Esophagus muscularis mucosa (tissue), 4 donors: ENCODE measurements at regions not wholly inside any gene's neighbourhood (a gene's known extent, or its start where the extent isn't known, plus 50 kb on each side); places are given as distances from the start of the nearest gene placed in this dataset.

Experiments
- DNase-seq: peaks from one replicate; pipeline ENCODE4 v3.0.0-alpha.2; 2017; ENCODE audit errors: extremely low spot score
- H3K27ac ChIP-seq, 4 donors: fragments of 200-600 bp; sonication (generic); replicated peaks in 1 of 4; 1 replicate in 3 of 4; 2 replicates in 1 of 4; pipeline ENCODE4 v1.5.1; 2016 to 2019; ENCODE audit warnings: mild to moderate bottlenecking in 1 of 4
- H3K27me3 ChIP-seq, 4 donors: fragments of 200-600 bp; sonication (generic); one replicate each; pipeline versions ENCODE4 v1.5.1 to v1.6.0; 2016 to 2019
- H3K36me3 ChIP-seq, 4 donors: fragments of 200-600 bp; sonication (generic); one replicate each; pipeline ENCODE4 v1.5.1; 2016 to 2019
- H3K4me1 ChIP-seq, 4 donors: fragments of 200-600 bp; sonication (generic); one replicate each; pipeline ENCODE4 v1.5.1; 2016 to 2019
- H3K4me3 ChIP-seq, 4 donors: fragments of 200-600 bp; sonication (generic); 1 replicate in 2 of 4; 2 replicates in 2 of 4; pipeline ENCODE4 v1.5.1; 2016 to 2019; ENCODE audit warnings: mild to moderate bottlenecking in 4 of 4, moderate library complexity in 1 of 4
- H3K9me3 ChIP-seq, 4 donors: fragments of 200-600 bp; sonication (generic); 1 replicate in 3 of 4; 2 replicates in 1 of 4; pipeline ENCODE4 v1.5.1; 2016 to 2019
- CTCF ChIP-seq, 3 experiments: fragments of 200-600 bp in 2 of 3; fragments of 450-650 bp in 1 of 3; sonication (generic) in 2 of 3; IDR thresholded peaks; one replicate each; pipeline ENCODE4 v1.5.1; 2017 to 2019; ENCODE audit warnings: antibody characterized with exemption in 3 of 3, mild to moderate bottlenecking in 2 of 3, moderate library complexity in 1 of 3
- EP300 ChIP-seq: sonication (generic); formaldehyde crosslinking; IDR thresholded peaks from one replicate; pipeline ENCODE4 v1.6.1; 2017; ENCODE audit warnings: antibody characterized with exemption
- POLR2A ChIP-seq: fragments of 450-650 bp; IDR thresholded peaks from one replicate; pipeline ENCODE4 v1.6.1; 2017; ENCODE audit warnings: antibody characterized with exemption, moderate library complexity, mild to moderate bottlenecking, low read depth
- POLR2AphosphoS5 ChIP-seq, 2 donors: sonication (generic); formaldehyde crosslinking; IDR thresholded peaks; one replicate each; pipeline ENCODE4 v1.6.1; 2017; ENCODE audit warnings: antibody characterized with exemption in 2 of 2
- WGBS: methylation state at CpG from one replicate; pipeline ENCODE4 v1.1.5; 2018; 5-methylcytosine and 5-hydroxymethylcytosine counted together
- intact Hi-C: fragments of 100-400 bp; cut with DNase I; formaldehyde crosslinking; loops from one replicate; pipeline ENCODE4 v1.15.1; 2023

DNA sequence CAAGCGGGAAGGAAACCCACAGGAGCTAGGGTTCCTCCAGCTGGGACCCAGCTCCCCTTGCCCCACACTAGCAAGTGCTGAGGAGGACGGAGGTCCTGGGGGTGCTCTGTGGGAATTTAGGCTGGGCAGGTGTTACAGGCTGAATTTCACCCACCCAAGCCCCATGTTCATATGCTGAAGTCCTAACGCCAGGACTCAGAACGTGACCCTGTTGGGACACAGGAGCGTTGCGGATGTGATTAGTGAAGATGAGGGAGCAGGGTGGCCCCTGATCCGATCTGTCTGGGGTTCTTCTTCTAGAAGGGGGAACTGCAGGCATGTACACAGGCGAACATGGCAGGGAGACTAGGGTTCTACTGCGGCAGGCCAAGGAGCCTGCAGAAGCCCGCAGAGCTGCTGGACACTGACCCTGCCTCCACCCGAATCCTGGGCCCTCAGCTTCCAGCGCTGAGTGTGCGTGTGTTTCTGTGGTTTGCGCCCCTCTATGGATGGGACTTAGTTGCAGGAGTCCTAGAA lies 103.4 kb upstream of the FGF3 start:
- Histone ChIP-seq H3K27ac (peak overlapping the region in 2 of 4 donors; percentile 28 to 41), H3K4me3 (no peak overlapping the region), H3K4me1 (peaks cover 11 to 23% (median 17%) of the 10 kb centered on the region in 4 donors), H3K9me3 (no peaks in the 10 kb centered on the region), H3K36me3 (no peaks in the 10 kb centered on the region), H3K27me3 (peaks cover 0 to 90% (median 0%) of the 10 kb centered on the region in 4 donors)
- intact Hi-C loops = no loop called here
- TF ChIP-seq EP300 (no peak), POLR2AphosphoS5 (IDR thresholded peaks at IDR 0.05) (no peak), POLR2A (no peak), CTCF (IDR thresholded peaks at IDR 0.05) (no peak)
- WGBS = 89% methylated on average over 9 of the region's 14 CpGs
- DNase-seq = no peak

DNA sequence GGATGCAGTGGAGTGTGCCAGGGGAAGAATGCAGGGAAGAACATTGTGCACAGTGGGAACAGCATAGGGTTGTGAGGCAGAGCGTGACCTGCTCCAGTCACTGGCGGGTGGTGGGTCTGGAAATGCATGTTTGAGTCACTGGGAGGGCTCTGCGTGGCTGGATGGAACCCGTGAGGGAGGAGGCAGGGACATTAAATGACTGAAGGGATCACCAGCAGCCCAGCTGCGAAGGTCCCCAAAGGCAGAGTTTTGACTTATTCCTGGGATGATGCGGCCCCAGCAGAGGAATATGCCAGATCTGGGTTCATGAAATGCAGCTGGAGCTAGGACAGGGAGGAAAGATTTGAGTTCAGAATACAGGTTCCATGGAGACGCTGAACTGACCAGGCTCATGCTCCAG lies 104.0 kb upstream of the FGF3 start:
- no peaks in the 10 kb centered on the region for H3K9me3 ChIP-seq
- peaks cover 10 to 21% (median 15%) of the 10 kb centered on the region in 4 donors for H3K4me1 ChIP-seq
- 69% methylated on average over 7 of the region's 7 CpGs for WGBS
- no peak for DNase-seq
- peak overlapping the region in 1 of 4 donors; percentile 41 for H3K27ac ChIP-seq
- H3K27me3 ChIP-seq = peaks cover 0 to 92% (median 0%) of the 10 kb centered on the region in 4 donors
- H3K4me3 ChIP-seq = no peak overlapping the region
- TF ChIP-seq EP300 = no peak
- TF ChIP-seq POLR2A = no peak
- TF ChIP-seq CTCF (IDR thresholded peaks at IDR 0.05) = no peak
- TF ChIP-seq POLR2AphosphoS5 (IDR thresholded peaks at IDR 0.05) = no peak
- intact Hi-C loops = no loop called here
- no peaks in the 10 kb centered on the region for H3K36me3 ChIP-seq

- H3K27me3 ChIP-seq = peaks cover 0 to 92% (median 0%) of the 10 kb centered on the region in 4 donors
- TF ChIP-seq POLR2A = no peak
- no peak for TF ChIP-seq POLR2AphosphoS5 (IDR thresholded peaks at IDR 0.05)
- no peak for TF ChIP-seq CTCF (IDR thresholded peaks at IDR 0.05)
- TF ChIP-seq EP300 = no peak
- no peak overlapping the region for H3K27ac ChIP-seq
- H3K9me3 ChIP-seq = no peaks in the 10 kb centered on the region
- intact Hi-C loops = no loop called here
- DNase-seq = no peak
- peaks cover 4 to 15% (median 9%) of the 10 kb centered on the region in 4 donors for H3K4me1 ChIP-seq
- no peak overlapping the region for H3K4me3 ChIP-seq
- 90% methylated on average over 13 of the region's 13 CpGs for WGBS
- H3K36me3 ChIP-seq = no peaks in the 10 kb centered on the region
These were observed 104.6 kb upstream of the FGF3 start for GRCh38 chr11:69923641-69924307.

DNA sequence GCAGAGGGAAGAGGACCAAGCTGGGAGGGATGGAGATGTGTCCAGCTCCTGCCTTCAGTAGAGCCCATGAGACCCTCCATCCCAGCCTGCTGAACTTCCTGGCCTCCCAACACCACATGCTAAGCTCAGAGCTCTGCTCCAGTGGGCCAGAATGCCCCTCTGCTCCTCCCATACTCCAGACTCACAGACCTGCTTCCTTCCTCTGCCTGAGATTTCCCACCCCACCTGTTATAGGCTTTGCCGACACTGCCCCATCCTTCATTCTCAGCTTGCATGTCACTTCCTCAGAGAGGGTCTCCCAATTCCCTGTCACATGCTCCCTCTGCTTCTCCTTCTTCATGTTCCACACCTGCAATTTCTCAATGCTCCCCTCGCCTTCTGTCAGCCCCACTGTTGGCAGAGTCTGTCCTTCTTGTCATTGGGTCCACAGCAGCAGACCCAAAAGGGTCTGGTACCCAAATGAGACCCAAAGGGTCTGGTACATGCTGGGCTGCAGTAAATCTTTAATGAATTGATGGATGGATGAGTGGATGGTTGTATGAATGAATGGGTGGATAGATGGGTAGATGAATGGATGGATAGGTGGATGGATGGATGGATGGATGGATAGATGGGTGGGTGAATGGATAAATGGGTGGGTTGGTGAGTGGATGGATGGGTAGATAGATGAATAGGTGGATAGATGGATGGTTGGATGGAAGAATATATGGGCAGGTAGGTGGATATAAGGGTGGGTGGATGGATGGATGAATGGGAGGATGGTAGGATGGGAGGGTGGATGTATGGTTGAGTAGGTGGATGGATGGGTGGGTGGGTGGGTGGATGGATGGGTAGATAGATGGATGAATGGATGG lies 105.3 kb upstream of the FGF3 start:
- WGBS = 84% methylated on average over 2 of the region's 2 CpGs
- Histone ChIP-seq H3K27ac (no peak overlapping the region), H3K4me3 (no peak overlapping the region), H3K27me3 (peaks cover 0 to 91% (median 0%) of the 10 kb centered on the region in 4 donors), H3K36me3 (no peaks in the 10 kb centered on the region), H3K4me1 (peaks cover 0 to 12% (median 4%) of the 10 kb centered on the region in 4 donors), H3K9me3 (peaks cover 0 to 4% (median 0%) of the 10 kb centered on the region in 4 donors)
- intact Hi-C loops = no loop called here
- no peak for DNase-seq
- TF ChIP-seq POLR2A = no peak
- no peak for TF ChIP-seq CTCF (IDR thresholded peaks at IDR 0.05)
- TF ChIP-seq EP300 = no peak
- no peak for TF ChIP-seq POLR2AphosphoS5 (IDR thresholded peaks at IDR 0.05)
